A549 (cell line): ENCODE measurements at regions not wholly inside any gene's neighbourhood (a gene's known extent, or its start where the extent isn't known, plus 50 kb on each side); places are given as distances from the start of the nearest gene placed in this dataset.

Source experiments
- ATAC-seq, 2 experiments: fragments of 200-7000 bp in 1 of 2; fragments of >200 bp in 1 of 2; cut with Nextera tagmentation in 1 of 2; cut with Tn5 transposase in 1 of 2; 3 replicates each; pipeline versions ENCODE4 v1.8.0 to v1.9.1; 2018 to 2020; ENCODE audit warnings: mild to moderate bottlenecking in 1 of 2, moderate library complexity in 1 of 2
- CTCF ChIA-PET: fragments of 300-600 bp; sonication (Branson Sonifier 250); formaldehyde crosslinking; extraction: SDS; loops from one replicate; lab custom pipeline; 2021; ENCODE audit warnings: antibody characterized with exemption, inconsistent platforms; lab: Yijun Ruan, JAX
- POLR2A ChIA-PET: fragments of 350-600 bp; formaldehyde crosslinking; extraction: SDS; loops from one replicate; lab custom pipeline; 2021; ENCODE audit warnings: antibody characterized with exemption, inconsistent platforms; lab: Yijun Ruan, JAX
- DNase-seq, 2 experiments: peaks; one replicate each; pipeline versions ENCODE4 v3.0.0 to v3.0.0-alpha.2; 2011 to 2016; ENCODE audit warnings: low read depth in 1 of 2, low spot score in 1 of 2
- FAIRE-seq: peaks from 2 replicates; lab custom pipeline; 2011; peaks lifted over from hg19 to GRCh38; lab: Jason Lieb, UNC
- H3K27ac ChIP-seq, 2 experiments: fragments of >200 bp; sonication (Bioruptor Twin); formaldehyde crosslinking; 3 replicates each; pipeline ENCODE4 v1.5.1; 2016 to 2017
- H3K4me1 ChIP-seq: fragments of >200 bp; sonication (Bioruptor Twin); formaldehyde crosslinking; 3 replicates; pipeline ENCODE4 v1.6.1; 2016
- H3K4me2 ChIP-seq: fragments of >200 bp; sonication (Bioruptor Twin); formaldehyde crosslinking; 3 replicates; pipeline ENCODE4 v1.6.1; 2016
- H3K4me3 ChIP-seq: fragments of >200 bp; sonication (Bioruptor Twin); formaldehyde crosslinking; 3 replicates; pipeline ENCODE4 v1.5.1; 2016
- H3K9me3 ChIP-seq: fragments of >200 bp; sonication (Bioruptor Twin); formaldehyde crosslinking; 3 replicates; pipeline ENCODE4 v1.6.1; 2016
- CBX2 ChIP-seq: fragments of 200-600 bp; sonication (generic); IDR thresholded peaks from 2 replicates; pipeline ENCODE4 v1.6.1; 2016; ENCODE audit warnings: low read depth, mild to moderate bottlenecking, borderline replicate concordance
- CBX8 ChIP-seq: fragments of 200-600 bp; sonication (generic); IDR thresholded peaks from 2 replicates; pipeline ENCODE4 v1.6.1; 2016
- CHD2 ChIP-seq: fragments of 150-350 bp; IDR thresholded peaks from 2 replicates; pipeline ENCODE4 v1.6.1; 2014; ENCODE audit warnings: low read length; ENCODE audit not compliant: partially characterized antibody
- EP300 ChIP-seq, 2 experiments: fragments of >200 bp; sonication (Bioruptor Twin); formaldehyde crosslinking; IDR thresholded peaks; 2 replicates in 1 of 2; 3 replicates in 1 of 2; pipeline ENCODE4 v1.6.1; 2016 to 2017
- ESRRA ChIP-seq: fragments of 150-350 bp; IDR thresholded peaks from 2 replicates; pipeline ENCODE4 v1.6.1; 2014; ENCODE audit warnings: mild to moderate bottlenecking, low read length, borderline replicate concordance
- FOSB ChIP-seq: fragments of 250-450 bp; sonication (Bioruptor Pico); IDR thresholded peaks from 2 replicates; pipeline ENCODE4 v1.5.0; 2020; ENCODE audit warnings: mild to moderate bottlenecking, moderate library complexity
- FOSL2 ChIP-seq, 2 experiments: fragments of 450-650 bp in 1 of 2; fragments of >200 bp in 1 of 2; sonication (Bioruptor Twin) in 1 of 2; formaldehyde crosslinking; IDR thresholded peaks; 2 replicates each; pipeline versions ENCODE4 v1.5.0 to v1.6.1; 2016 to 2020; ENCODE audit warnings: mild to moderate bottlenecking in 1 of 2, moderate library complexity in 1 of 2
- FOXS1 ChIP-seq: fragments of 250-450 bp; sonication (Bioruptor Pico); IDR thresholded peaks from 2 replicates; pipeline ENCODE4 v1.5.0; 2020; ENCODE audit warnings: mild to moderate bottlenecking, moderate library complexity
- HDAC2 ChIP-seq: fragments of 200-600 bp; sonication (generic); IDR thresholded peaks from 2 replicates; pipeline ENCODE4 v1.6.1; 2016
- HEYL ChIP-seq: fragments of 250-450 bp; sonication (Bioruptor Pico); IDR thresholded peaks from 2 replicates; pipeline ENCODE4 v1.8.0; 2021; ENCODE audit warnings: mild to moderate bottlenecking, moderate library complexity
- HOXA7 ChIP-seq: fragments of 250-450 bp; sonication (Bioruptor Pico); IDR thresholded peaks from 2 replicates; pipeline ENCODE4 v1.5.0; 2020; ENCODE audit warnings: mild to moderate bottlenecking, moderate library complexity
- HOXB5 ChIP-seq: fragments of 250-450 bp; sonication (Bioruptor Pico); IDR thresholded peaks from 2 replicates; pipeline ENCODE4 v1.5.0; 2020; ENCODE audit warnings: mild to moderate bottlenecking, moderate library complexity
- JUN ChIP-seq, 2 experiments: fragments of >200 bp; sonication (Bioruptor Twin); formaldehyde crosslinking; IDR thresholded peaks; 2 replicates in 1 of 2; 3 replicates in 1 of 2; pipeline ENCODE4 v1.6.1; 2016 to 2017
- JUNB ChIP-seq: fragments of >200 bp; sonication (Bioruptor Twin); formaldehyde crosslinking; IDR thresholded peaks from 2 replicates; pipeline ENCODE4 v1.6.1; 2016
- KDM5A ChIP-seq: fragments of 200-600 bp; sonication (generic); IDR thresholded peaks from 2 replicates; pipeline ENCODE4 v1.6.1; 2016; ENCODE audit warnings: antibody characterized with exemption, mild to moderate bottlenecking
- MAZ ChIP-seq: fragments of 150-350 bp; IDR thresholded peaks from 2 replicates; pipeline ENCODE4 v1.6.1; 2014; ENCODE audit warnings: antibody characterized with exemption, low read depth, low read length, borderline replicate concordance
- NPAS2 ChIP-seq: fragments of 250-450 bp; sonication (Bioruptor Pico); IDR thresholded peaks from 2 replicates; pipeline ENCODE4 v1.8.0; 2022; ENCODE audit warnings: mild to moderate bottlenecking, moderate library complexity, borderline replicate concordance
- NR3C1 ChIP-seq: fragments of >200 bp; sonication (Bioruptor Twin); formaldehyde crosslinking; IDR thresholded peaks from 3 replicates; pipeline ENCODE4 v1.6.1; 2017
- POLR2AphosphoS2 ChIP-seq: conservative IDR thresholded peaks from 2 replicates; pipeline ENCODE4 v1.6.1; 2012; ENCODE audit warnings: low read length, improper control_type of control experiment, inconsistent platforms
- RARB ChIP-seq: fragments of 250-450 bp; sonication (Bioruptor Pico); IDR thresholded peaks from 2 replicates; pipeline ENCODE4 v1.8.0; 2021; ENCODE audit warnings: mild to moderate bottlenecking, moderate library complexity
- RCOR1 ChIP-seq: fragments of 150-350 bp; IDR thresholded peaks from 2 replicates; pipeline ENCODE4 v1.6.1; 2014; ENCODE audit warnings: antibody characterized with exemption, low read length, low read depth
- RNF2 ChIP-seq: fragments of 200-600 bp; sonication (generic); IDR thresholded peaks from 2 replicates; pipeline ENCODE4 v1.6.1; 2016; ENCODE audit warnings: low read depth, mild to moderate bottlenecking, antibody characterized with exemption, moderate library complexity, borderline replicate concordance
- SMC3 ChIP-seq: fragments of >200 bp; sonication (Bioruptor Twin); formaldehyde crosslinking; IDR thresholded peaks from 3 replicates; pipeline ENCODE4 v1.6.1; 2018; ENCODE audit warnings: inconsistent platforms
- TP53 ChIP-seq: fragments of 250-450 bp; sonication (Bioruptor Pico); IDR thresholded peaks from 2 replicates; pipeline ENCODE4 v1.5.0; 2021; ENCODE audit warnings: mild to moderate bottlenecking, moderate library complexity
- ZC3H11A ChIP-seq: fragments of 450-650 bp; IDR thresholded peaks from 2 replicates; pipeline ENCODE4 v1.6.1; 2014; ENCODE audit warnings: antibody characterized with exemption, mild to moderate bottlenecking
- WGBS: methylation state at CpG from one replicate; pipeline ENCODE4 v1.1.6; 2017; ENCODE audit errors: missing lambda C conversion rate; 5-methylcytosine and 5-hydroxymethylcytosine counted together
- TF ChIP-seq, protein P1 (sequence below): IDR thresholded peaks from 2 replicates; pipeline ENCODE4 v1.6.1; 2012
- TF ChIP-seq, protein P2 (sequence below): fragments of >200 bp; sonication (Bioruptor Twin); formaldehyde crosslinking; IDR thresholded peaks from 2 replicates; pipeline ENCODE4 v1.6.1; 2016
- TF ChIP-seq, protein P3 (sequence below): fragments of >200 bp; sonication (Bioruptor Twin); formaldehyde crosslinking; IDR thresholded peaks from 3 replicates; pipeline ENCODE4 v1.5.1; 2016

DNA sequence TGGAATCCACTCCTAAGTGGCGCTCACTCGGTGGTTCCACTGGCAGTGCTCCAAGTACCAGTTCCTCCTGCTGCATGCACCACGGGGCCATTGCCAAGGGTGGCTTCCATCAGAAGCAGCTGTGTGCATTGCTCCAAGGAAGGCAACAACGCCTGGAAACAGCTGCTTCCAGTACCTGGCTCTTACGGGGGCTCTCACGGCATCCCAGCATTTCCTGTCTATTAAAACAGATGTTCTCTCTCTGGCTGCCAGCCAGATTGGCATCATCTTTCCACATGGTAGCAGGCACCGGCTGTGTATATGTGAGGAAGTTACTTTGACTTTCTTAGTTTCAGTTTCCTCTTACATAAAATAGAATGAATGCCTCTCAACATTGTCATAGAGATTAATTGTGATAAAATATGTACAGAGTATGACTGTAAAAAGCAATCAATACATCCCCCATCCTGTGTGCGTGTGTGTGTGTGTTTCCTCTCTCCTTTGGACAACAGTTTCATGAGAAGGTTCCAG, 84.9 kb downstream of the CMPK2 start:
- no peaks in the 10 kb centered on the region for H3K9me3 ChIP-seq
- ChIA-PET CTCF (no interaction called here), POLR2A (no interaction called here)
- 33% methylated on average over 7 of the region's 8 CpGs for WGBS
- FAIRE-seq: no peak
- no peak overlapping the region for H3K4me3 ChIP-seq
- no peak for DNase-seq
- no peak overlapping the region for H3K4me2 ChIP-seq
- no peaks in the 10 kb centered on the region for H3K4me1 ChIP-seq
- H3K27ac ChIP-seq: no peak overlapping the region
- TF ChIP-seq, protein P1, sequence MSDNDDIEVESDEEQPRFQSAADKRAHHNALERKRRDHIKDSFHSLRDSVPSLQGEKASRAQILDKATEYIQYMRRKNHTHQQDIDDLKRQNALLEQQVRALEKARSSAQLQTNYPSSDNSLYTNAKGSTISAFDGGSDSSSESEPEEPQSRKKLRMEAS: no peak
- no peak for TF ChIP-seq HEYL (CRISPR knock-in tag)
- TF ChIP-seq MAZ: no peak
- no peak for TF ChIP-seq CBX8
- TF ChIP-seq HOXB5 (CRISPR knock-in tag): no peak
- no peak for TF ChIP-seq FOSL2 (IDR thresholded peaks at IDR 0.05)
- no peak for TF ChIP-seq FOSL2 (CRISPR knock-in tag; IDR thresholded peaks at IDR 0.05)
- TF ChIP-seq, protein P2, sequence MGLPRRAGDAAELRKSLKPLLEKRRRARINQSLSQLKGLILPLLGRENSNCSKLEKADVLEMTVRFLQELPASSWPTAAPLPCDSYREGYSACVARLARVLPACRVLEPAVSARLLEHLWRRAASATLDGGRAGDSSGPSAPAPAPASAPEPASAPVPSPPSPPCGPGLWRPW: no peak
- no peak for TF ChIP-seq JUN (IDR thresholded peaks at IDR 0.05)
- TF ChIP-seq CHD2: no peak
- no peak for TF ChIP-seq POLR2AphosphoS2
- TF ChIP-seq FOSB (CRISPR knock-in tag): no peak
- no peak for TF ChIP-seq ESRRA
- no peak for TF ChIP-seq NPAS2
- no peak for TF ChIP-seq FOXS1 (CRISPR knock-in tag)
- no peak for TF ChIP-seq HOXA7 (CRISPR knock-in tag)
- no peak for TF ChIP-seq RNF2
- no peak for TF ChIP-seq SMC3
- no peak for TF ChIP-seq NR3C1
- no peak for TF ChIP-seq HDAC2
- TF ChIP-seq, all 56 proteins: peak for 0
- ATAC-seq: no peak

DNA sequence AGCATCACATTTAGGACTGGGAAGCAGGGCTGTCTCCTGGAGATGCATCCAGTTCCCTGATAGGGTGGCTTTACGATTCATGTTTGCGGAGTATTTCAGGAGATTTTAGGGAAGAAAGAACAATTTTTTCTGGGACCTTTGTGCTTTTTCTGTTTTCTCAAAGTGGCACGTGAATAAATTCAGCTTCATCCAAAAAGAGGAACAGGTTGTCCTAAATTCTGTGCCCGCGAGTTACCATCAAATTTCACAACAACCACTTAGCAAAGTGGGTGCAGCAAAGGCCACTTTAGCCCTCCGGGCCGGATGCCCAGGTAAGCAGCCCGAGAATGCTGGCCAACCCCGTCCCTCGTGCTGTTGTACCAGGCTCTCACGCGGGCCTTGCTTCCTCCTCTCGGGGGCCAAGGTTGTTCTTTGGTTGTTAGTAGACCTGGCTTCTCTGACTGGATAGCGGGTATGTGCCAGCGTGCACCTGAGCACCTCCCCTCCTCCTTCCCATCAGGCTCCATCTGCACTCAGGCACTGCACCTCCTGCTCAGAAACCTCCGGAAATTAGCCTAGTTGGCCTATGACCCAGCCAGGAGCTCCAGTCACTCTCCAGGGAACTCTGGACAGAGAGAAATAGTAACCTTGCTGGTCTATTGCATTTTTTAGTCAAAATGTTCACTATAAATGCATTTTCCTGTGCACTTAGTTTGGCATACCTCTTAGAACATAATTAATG, 83.0 kb downstream of the CMPK2 start:
- Histone ChIP-seq H3K4me3 (no peak overlapping the region), H3K27ac (no peak overlapping the region)
- TF ChIP-seq EP300 (IDR thresholded peaks at IDR 0.05) (no peak), RCOR1 (no peak), CBX2 (no peak), KDM5A (no peak), FOSL2 (IDR thresholded peaks at IDR 0.05) (no peak), FOSL2 (CRISPR knock-in tag; IDR thresholded peaks at IDR 0.05) (no peak), HDAC2 (no peak), ZC3H11A (no peak), TP53 (CRISPR knock-in tag) (no peak), RARB (CRISPR knock-in tag) (no peak), JUNB (no peak)
- TF ChIP-seq, protein P1: no peak
- TF ChIP-seq, protein P3, sequence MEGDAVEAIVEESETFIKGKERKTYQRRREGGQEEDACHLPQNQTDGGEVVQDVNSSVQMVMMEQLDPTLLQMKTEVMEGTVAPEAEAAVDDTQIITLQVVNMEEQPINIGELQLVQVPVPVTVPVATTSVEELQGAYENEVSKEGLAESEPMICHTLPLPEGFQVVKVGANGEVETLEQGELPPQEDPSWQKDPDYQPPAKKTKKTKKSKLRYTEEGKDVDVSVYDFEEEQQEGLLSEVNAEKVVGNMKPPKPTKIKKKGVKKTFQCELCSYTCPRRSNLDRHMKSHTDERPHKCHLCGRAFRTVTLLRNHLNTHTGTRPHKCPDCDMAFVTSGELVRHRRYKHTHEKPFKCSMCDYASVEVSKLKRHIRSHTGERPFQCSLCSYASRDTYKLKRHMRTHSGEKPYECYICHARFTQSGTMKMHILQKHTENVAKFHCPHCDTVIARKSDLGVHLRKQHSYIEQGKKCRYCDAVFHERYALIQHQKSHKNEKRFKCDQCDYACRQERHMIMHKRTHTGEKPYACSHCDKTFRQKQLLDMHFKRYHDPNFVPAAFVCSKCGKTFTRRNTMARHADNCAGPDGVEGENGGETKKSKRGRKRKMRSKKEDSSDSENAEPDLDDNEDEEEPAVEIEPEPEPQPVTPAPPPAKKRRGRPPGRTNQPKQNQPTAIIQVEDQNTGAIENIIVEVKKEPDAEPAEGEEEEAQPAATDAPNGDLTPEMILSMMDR: no peak
- TF ChIP-seq, all 56 proteins: peak for 0
- no peak for FAIRE-seq
- WGBS: 19% methylated on average over 16 of the region's 16 CpGs
- no peak for DNase-seq
- H3K4me2 ChIP-seq: no peak overlapping the region
- ChIA-PET POLR2A (no interaction called here), CTCF (no interaction called here)
- no peaks in the 10 kb centered on the region for H3K4me1 ChIP-seq
- ATAC-seq: no peak
- no peaks in the 10 kb centered on the region for H3K9me3 ChIP-seq
